Fibroblast of lung (primary cell): ENCODE measurements at regions not wholly inside any gene's neighbourhood (a gene's known extent, or its start where the extent isn't known, plus 50 kb on each side); places are given as distances from the start of the nearest gene placed in this dataset.

Experiments
- DNase-seq, 2 donors: peaks; one replicate each; pipeline versions ENCODE4 v3.0.0 to v3.0.0-alpha.2; 2010; ENCODE audit warnings: low read depth in 2 of 2
- H2AFZ ChIP-seq: 2 replicates; pipeline ENCODE4 v1.5.1; 2012; ENCODE audit warnings: low read length, control low read depth, inconsistent platforms
- H3K27ac ChIP-seq: 2 replicates; pipeline ENCODE4 v1.5.1; 2011; ENCODE audit warnings: low read length, control low read depth; ENCODE audit not compliant: insufficient read depth
- H3K27me3 ChIP-seq: 2 replicates; pipeline ENCODE4 v1.5.1; 2011; ENCODE audit warnings: mild to moderate bottlenecking, low read length; ENCODE audit not compliant: control insufficient read depth, insufficient read depth
- H3K36me3 ChIP-seq: 2 replicates; pipeline ENCODE4 v1.5.1; 2011; ENCODE audit warnings: low read length; ENCODE audit not compliant: control insufficient read depth, insufficient read depth
- H3K4me1 ChIP-seq: 2 replicates; pipeline ENCODE4 v1.5.1; 2011; ENCODE audit warnings: low read length; ENCODE audit not compliant: control insufficient read depth, insufficient read depth; ENCODE audit errors: extremely low read depth
- H3K4me2 ChIP-seq: 2 replicates; pipeline ENCODE4 v1.5.1; 2011; ENCODE audit warnings: low read length, control low read depth; ENCODE audit not compliant: insufficient read depth; ENCODE audit errors: extremely low read depth
- H3K4me3 ChIP-seq, 4 experiments: fragments of 200-600 bp in 1 of 4; sonication (generic) in 1 of 4; replicated peaks in 1 of 4; 2 replicates each; pipeline ENCODE4 v1.5.1; 2011 to 2016; ENCODE audit warnings: low read length in 4 of 4, low read depth in 3 of 4, mild to moderate bottlenecking in 3 of 4, control low read depth in 2 of 4, inconsistent platforms in 1 of 4, mixed read lengths in 1 of 4; ENCODE audit not compliant: insufficient read depth in 1 of 4; ENCODE audit errors: control extremely low read depth in 1 of 4
- H3K79me2 ChIP-seq: 2 replicates; pipeline ENCODE4 v1.5.1; 2012; ENCODE audit warnings: mild to moderate bottlenecking, low read length, inconsistent platforms; ENCODE audit not compliant: control insufficient read depth, insufficient read depth
- H3K9ac ChIP-seq: 2 replicates; pipeline ENCODE4 v1.5.1; 2011; ENCODE audit warnings: mild to moderate bottlenecking, low read length, control low read depth; ENCODE audit not compliant: insufficient read depth
- H3K9me3 ChIP-seq: 2 replicates; pipeline ENCODE4 v1.5.1; 2012; ENCODE audit warnings: low read depth, low read length; ENCODE audit not compliant: control insufficient read depth, insufficient read depth
- H4K20me1 ChIP-seq: 2 replicates; pipeline ENCODE4 v1.5.1; 2011; ENCODE audit warnings: low read length; ENCODE audit not compliant: control insufficient read depth, insufficient read depth; ENCODE audit errors: extremely low read depth
- CTCF ChIP-seq, 2 donors: IDR thresholded peaks in 1 of 2; conservative IDR thresholded peaks in 1 of 2; 1 replicate in 1 of 2; 2 replicates in 1 of 2; pipeline ENCODE4 v1.5.1; 2011 to 2012; ENCODE audit warnings: low read length in 2 of 2, control low read depth in 1 of 2, inconsistent platforms in 1 of 2, low read depth in 1 of 2, mild to moderate bottlenecking in 1 of 2
- EZH2 ChIP-seq: IDR thresholded peaks from 2 replicates; pipeline ENCODE4 v1.5.1; 2012; ENCODE audit warnings: low read length, control low read depth, mild to moderate bottlenecking; ENCODE audit errors: missing control alignments

- no peak overlapping the region for H3K27ac ChIP-seq
- no peaks in the 10 kb centered on the region for H3K36me3 ChIP-seq
- no peak overlapping the region for H2AFZ ChIP-seq
- TF ChIP-seq EZH2, result no peak
- TF ChIP-seq CTCF (conservative IDR thresholded peaks at IDR 0.05 in 1 of 2, IDR thresholded peaks at IDR 0.05 in 1 of 2; ENCODE audit: low read depth in 1 of 2, low read length in 2 of 2), result no peak
- H3K4me1 ChIP-seq, result no peaks in the 10 kb centered on the region
- no peak for DNase-seq
- H4K20me1 ChIP-seq, result no peaks in the 10 kb centered on the region
- no peaks in the 10 kb centered on the region for H3K9me3 ChIP-seq
- no peak overlapping the region for H3K9ac ChIP-seq
- no peaks in the 10 kb centered on the region for H3K79me2 ChIP-seq
- H3K4me2 ChIP-seq, result no peak overlapping the region
- H3K4me3 ChIP-seq, result no peak overlapping the region
- no peaks in the 10 kb centered on the region for H3K27me3 ChIP-seq
Measured at GRCh38 chr6:163648868-163649267, 234.3 kb downstream of the QKI start.

GRCh38 chr6:163647624-163648023 lies 233.1 kb downstream of the QKI start:
- Histone ChIP-seq H3K4me1 (no peaks in the 10 kb centered on the region), H3K27ac (no peak overlapping the region), H3K79me2 (no peaks in the 10 kb centered on the region), H3K4me3 (no peak overlapping the region), H3K27me3 (no peaks in the 10 kb centered on the region), H3K36me3 (no peaks in the 10 kb centered on the region), H2AFZ (no peak overlapping the region), H3K9me3 (no peaks in the 10 kb centered on the region), H4K20me1 (no peaks in the 10 kb centered on the region), H3K4me2 (no peak overlapping the region), H3K9ac (no peak overlapping the region)
- TF ChIP-seq CTCF (conservative IDR thresholded peaks at IDR 0.05 in 1 of 2, IDR thresholded peaks at IDR 0.05 in 1 of 2; ENCODE audit: low read depth in 1 of 2, low read length in 2 of 2), result no peak
- TF ChIP-seq EZH2, result no peak
- no peak for DNase-seq

- Histone ChIP-seq H3K27ac (no peak overlapping the region), H3K27me3 (no peaks in the 10 kb centered on the region), H2AFZ (no peak overlapping the region), H3K79me2 (no peaks in the 10 kb centered on the region), H3K9me3 (no peaks in the 10 kb centered on the region), H3K4me3 (no peak overlapping the region), H3K36me3 (no peaks in the 10 kb centered on the region), H4K20me1 (no peaks in the 10 kb centered on the region), H3K9ac (no peak overlapping the region), H3K4me2 (no peak overlapping the region), H3K4me1 (no peaks in the 10 kb centered on the region)
- no peak for TF ChIP-seq EZH2
- TF ChIP-seq CTCF (conservative IDR thresholded peaks at IDR 0.05 in 1 of 2, IDR thresholded peaks at IDR 0.05 in 1 of 2; ENCODE audit: low read depth in 1 of 2, low read length in 2 of 2), result no peak
- DNase-seq, result no peak
Measured at GRCh38 chr6:163646866-163647265, 232.3 kb downstream of the QKI start.
